PC-3 (cell line): ENCODE measurements at regions not wholly inside any gene's neighbourhood (a gene's known extent, or its start where the extent isn't known, plus 50 kb on each side); places are given as distances from the start of the nearest gene placed in this dataset.

ENCODE experiments used
- ATAC-seq: fragments of 200-7000 bp; cut with Tn5 transposase; 2 replicates; pipeline ENCODE4 v1.9.1; 2020; ENCODE audit warnings: mild to moderate bottlenecking, moderate library complexity
- BruUV-seq: library from RNA; stranded (reverse); fragments of 400-500 nt; replicated peaks from 2 replicates; lab custom pipeline; 2021; lab: Mats Ljungman, UMichigan
- CTCF ChIA-PET: fragments of 300-600 bp; sonication (Branson Sonifier 250); formaldehyde crosslinking; loops from one replicate; lab custom pipeline; 2022; ENCODE audit warnings: antibody characterized with exemption; lab: Charles Lee
- POLR2A ChIA-PET: fragments of 300-600 bp; sonication (Branson Sonifier 250); formaldehyde crosslinking; loops from one replicate; lab custom pipeline; 2022; ENCODE audit warnings: antibody characterized with exemption; ENCODE audit not compliant: unreplicated experiment; lab: Charles Lee
- DNase-seq: peaks from one replicate; pipeline ENCODE4 v3.0.0-alpha.2; 2015
- H2AFZ ChIP-seq: fragments of 300-600 bp; sonication (generic); 2 replicates; pipeline ENCODE4 v1.6.0; 2016; ENCODE audit warnings: antibody characterized with exemption, low read length
- H3F3A ChIP-seq: fragments of 300-600 bp; sonication (generic); one replicate; pipeline ENCODE4 v1.6.0; 2017; ENCODE audit warnings: antibody characterized with exemption, low read length, control low read depth, mild to moderate bottlenecking; ENCODE audit not compliant: unreplicated experiment
- H3K27ac ChIP-seq: fragments of 300-600 bp; sonication (generic); 2 replicates; pipeline ENCODE4 v1.5.1; 2016; ENCODE audit warnings: mild to moderate bottlenecking, low read length
- H3K27me3 ChIP-seq: fragments of 300-600 bp; sonication (generic); 2 replicates; pipeline ENCODE4 v1.6.1; 2016; ENCODE audit warnings: low read length, mixed read lengths
- H3K36me3 ChIP-seq: fragments of 300-600 bp; sonication (generic); 2 replicates; pipeline ENCODE4 v1.6.1; 2016; ENCODE audit warnings: low read depth, mixed run types, low read length, mixed read lengths
- H3K4me1 ChIP-seq: fragments of 300-600 bp; sonication (generic); 2 replicates; pipeline ENCODE4 v1.5.1; 2016; ENCODE audit warnings: low read length; ENCODE audit not compliant: insufficient read depth
- H3K4me2 ChIP-seq: fragments of 300-600 bp; sonication (generic); 2 replicates; pipeline ENCODE4 v1.6.0; 2016; ENCODE audit warnings: low read length
- H3K4me3 ChIP-seq: fragments of 300-600 bp; sonication (generic); 2 replicates; pipeline ENCODE4 v1.5.1; 2016; ENCODE audit warnings: mild to moderate bottlenecking, low read length, mixed read lengths
- H3K79me2 ChIP-seq: fragments of 300-600 bp; sonication (generic); 2 replicates; pipeline ENCODE4 v1.6.1; 2017; ENCODE audit warnings: low read length, mixed read lengths
- H3K9ac ChIP-seq: fragments of 300-600 bp; sonication (generic); 2 replicates; pipeline ENCODE4 v1.6.0; 2016; ENCODE audit warnings: mild to moderate bottlenecking, low read length
- H3K9me2 ChIP-seq: fragments of 300-600 bp; sonication (generic); replicated peaks from 2 replicates; pipeline ENCODE4 v1.6.1; 2016; ENCODE audit warnings: mixed run types, low read length, mixed read lengths
- H3K9me3 ChIP-seq: fragments of 300-600 bp; sonication (generic); 2 replicates; pipeline ENCODE4 v1.6.1; 2016; ENCODE audit warnings: low read length, mixed read lengths
- H4K20me1 ChIP-seq: fragments of 300-600 bp; sonication (generic); 2 replicates; pipeline ENCODE4 v1.6.1; 2016; ENCODE audit warnings: low read length, mixed read lengths
- CTCF ChIP-seq: fragments of 300-600 bp; sonication (generic); conservative IDR thresholded peaks from 2 replicates; pipeline ENCODE4 v1.5.1; 2017; ENCODE audit warnings: antibody characterized with exemption, low read depth, mild to moderate bottlenecking, low read length
- EZH2 ChIP-seq: fragments of 300-600 bp; sonication (generic); IDR thresholded peaks from one replicate; pipeline ENCODE4 v1.6.1; 2017; ENCODE audit warnings: antibody characterized with exemption, mild to moderate bottlenecking, low read length; ENCODE audit not compliant: unreplicated experiment
- EZH2phosphoT487 ChIP-seq: fragments of 300-600 bp; sonication (generic); IDR thresholded peaks from 2 replicates; pipeline ENCODE4 v1.6.1; 2018; ENCODE audit warnings: mild to moderate bottlenecking, antibody characterized with exemption, low read length, borderline replicate concordance
- intact Hi-C: fragments of 100-400 bp; cut with micrococcal nuclease; formaldehyde crosslinking; loops from 2 replicates; pipeline ENCODE4 v1.9.0; 2023

GRCh38 chr5:103360475-103360874 lies 101.9 kb downstream of the MACIR start:
- Histone ChIP-seq H3K27ac (no peak overlapping the region), H3K4me2 (no peak overlapping the region), H3K4me1 (peaks cover 19% of the 10 kb centered on the region; the same call in 1 of the 2 replicates), H3F3A (no peaks in the 10 kb centered on the region), H3K79me2 (no peaks in the 10 kb centered on the region), H3K9me3 (no peaks in the 10 kb centered on the region), H4K20me1 (no peaks in the 10 kb centered on the region), H3K27me3 (no peaks in the 10 kb centered on the region), H2AFZ (no peak overlapping the region), H3K9me2 (no peaks in the 10 kb centered on the region), H3K4me3 (no peak overlapping the region), H3K9ac (no peak overlapping the region), H3K36me3 (no peaks in the 10 kb centered on the region)
- intact Hi-C loops, result loop anchor here (1.0 kb wide), 1 partner anchor 102 kb away; the partner anchor contains the start of gene MACIR
- BruUV-seq, result no TSS peak
- CTCF ChIA-PET, result no interaction called here
- peak; percentile 51 for DNase-seq
- TF ChIP-seq CTCF (no peak), EZH2 (no peak), EZH2phosphoT487 (no peak)
- POLR2A ChIA-PET, result no interaction called here
- ATAC-seq, result peak; percentile 65

GRCh38 chr5:103358305-103358995 lies 99.9 kb downstream of the MACIR start:
- no TSS peak for BruUV-seq
- no peak for DNase-seq
- no peaks in the 10 kb centered on the region for H3K27me3 ChIP-seq
- no peaks in the 10 kb centered on the region for H4K20me1 ChIP-seq
- H3F3A ChIP-seq, result no peaks in the 10 kb centered on the region
- H3K27ac ChIP-seq, result no peak overlapping the region
- ATAC-seq, result no peak
- no peak overlapping the region for H3K4me3 ChIP-seq
- no peaks in the 10 kb centered on the region for H3K9me2 ChIP-seq
- intact Hi-C loops, result no loop called here
- H3K9me3 ChIP-seq, result no peaks in the 10 kb centered on the region
- no peak overlapping the region for H3K9ac ChIP-seq
- no peak overlapping the region for H3K4me2 ChIP-seq
- H2AFZ ChIP-seq, result no peak overlapping the region
- H3K36me3 ChIP-seq, result no peaks in the 10 kb centered on the region
- no peaks in the 10 kb centered on the region for H3K79me2 ChIP-seq
- H3K4me1 ChIP-seq, result peaks cover 10% of the 10 kb centered on the region; the same call in 1 of the 2 replicates
- POLR2A ChIA-PET, result interaction anchor here (0.7 kb wide), 1 partner anchor 132 kb away, joined by 4 read pairs; no protein-coding TSS in a partner anchor
- no peak for TF ChIP-seq EZH2
- no peak for TF ChIP-seq EZH2phosphoT487
- no peak for TF ChIP-seq CTCF
- CTCF ChIA-PET, result no interaction called here

- Histone ChIP-seq H3K9me2 (no peaks in the 10 kb centered on the region), H3K4me2 (no peak overlapping the region), H3K9me3 (no peaks in the 10 kb centered on the region), H3F3A (no peaks in the 10 kb centered on the region), H3K36me3 (no peaks in the 10 kb centered on the region), H3K4me1 (peaks cover 10% of the 10 kb centered on the region; the same call in 1 of the 2 replicates), H3K27ac (no peak overlapping the region), H3K9ac (no peak overlapping the region), H3K27me3 (no peaks in the 10 kb centered on the region), H3K79me2 (no peaks in the 10 kb centered on the region), H4K20me1 (no peaks in the 10 kb centered on the region), H3K4me3 (no peak overlapping the region), H2AFZ (no peak overlapping the region)
- intact Hi-C loops, result no loop called here
- POLR2A ChIA-PET, result interaction anchor here (0.7 kb wide), 1 partner anchor 133 kb away, joined by 4 read pairs; no protein-coding TSS in a partner anchor
- ATAC-seq (no peak), DNase-seq (no peak)
- BruUV-seq, result no TSS peak
- CTCF ChIA-PET, result interaction anchor here (0.6 to 0.7 kb wide), 2 partner anchors 99 to 218 kb away, joined by 3 to 13 read pairs; partner anchors contain the start of gene MACIR
- TF ChIP-seq EZH2phosphoT487 (no peak), CTCF (no peak), EZH2 (no peak)
Measured at GRCh38 chr5:103357636-103358035, 99.1 kb downstream of the MACIR start.
